Activated T-helper 9 cell treated with anti-CD3 and anti-CD28 coated beads, Interleukin-2, amount 50 U/mL, for 16 hours (primary cell): ENCODE measurements at regions not wholly inside any gene's neighbourhood (a gene's known extent, or its start where the extent isn't known, plus 50 kb on each side); places are given as distances from the start of the nearest gene placed in this dataset.

Source experiments
- DNase-seq: peaks from one replicate; pipeline ENCODE4 v3.0.0-alpha.2; 2020; ENCODE audit warnings: low read depth

DNA sequence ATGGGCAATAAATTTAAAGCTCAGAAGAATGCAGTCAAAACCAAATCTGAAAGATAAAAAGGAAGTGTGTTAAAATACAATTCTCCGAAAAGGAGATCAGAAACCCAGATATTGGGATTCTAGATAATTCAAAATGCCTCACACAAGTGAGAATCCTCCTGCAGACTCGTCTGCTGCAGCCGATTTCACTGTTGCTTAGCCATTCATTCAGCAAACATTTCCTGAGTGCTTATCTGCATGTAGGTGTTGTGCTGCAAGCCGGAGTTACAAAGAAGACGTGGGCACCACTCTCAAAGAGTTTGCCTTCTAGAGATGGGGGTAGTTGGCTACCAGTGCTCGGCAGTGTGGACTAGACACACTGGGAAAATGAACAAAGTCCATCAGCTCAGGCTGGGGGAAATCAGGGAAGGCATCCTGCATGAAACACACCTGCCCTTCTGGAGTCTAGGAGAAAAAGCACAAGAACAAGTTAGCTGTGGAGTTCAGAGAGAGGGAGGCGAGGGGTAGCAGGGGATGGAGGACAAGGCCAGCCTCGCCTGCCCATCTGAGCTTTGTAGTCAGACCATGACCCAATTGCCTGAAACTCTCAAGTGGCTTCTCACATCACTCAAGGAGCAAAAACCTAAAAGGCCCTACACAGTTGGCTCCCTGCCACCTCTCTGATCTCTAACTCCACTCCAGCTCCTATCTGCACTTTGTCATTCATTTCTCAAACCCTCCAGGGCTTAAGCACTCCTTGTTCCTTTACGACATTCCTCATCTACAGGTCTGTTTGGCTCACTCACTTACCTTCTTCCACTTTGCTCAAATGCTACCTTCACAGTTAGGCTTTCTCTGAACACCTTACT is 310.0 kb upstream of the DDHD1 start:
- DNase-seq = no peak

DNA sequence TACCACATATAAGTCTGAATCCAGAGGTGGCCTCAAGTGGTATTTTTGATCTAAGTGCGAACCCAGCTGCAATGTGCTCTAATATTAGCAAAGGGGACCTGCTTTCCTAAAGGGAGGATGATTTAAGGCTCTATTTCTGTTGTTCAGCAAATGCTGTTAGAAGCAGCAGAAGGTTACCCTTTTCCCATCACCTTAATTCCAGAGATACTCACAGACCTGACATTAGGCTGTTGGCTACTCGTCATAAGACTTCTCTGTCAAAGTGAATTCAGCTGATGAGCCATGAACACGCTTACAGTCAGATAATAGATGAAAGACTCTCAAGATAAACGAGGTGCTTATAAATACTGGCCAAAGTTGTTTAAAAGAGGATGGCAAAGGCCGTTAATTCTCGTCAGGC is 308.7 kb upstream of the DDHD1 start:
- DNase-seq = no peak

DNA sequence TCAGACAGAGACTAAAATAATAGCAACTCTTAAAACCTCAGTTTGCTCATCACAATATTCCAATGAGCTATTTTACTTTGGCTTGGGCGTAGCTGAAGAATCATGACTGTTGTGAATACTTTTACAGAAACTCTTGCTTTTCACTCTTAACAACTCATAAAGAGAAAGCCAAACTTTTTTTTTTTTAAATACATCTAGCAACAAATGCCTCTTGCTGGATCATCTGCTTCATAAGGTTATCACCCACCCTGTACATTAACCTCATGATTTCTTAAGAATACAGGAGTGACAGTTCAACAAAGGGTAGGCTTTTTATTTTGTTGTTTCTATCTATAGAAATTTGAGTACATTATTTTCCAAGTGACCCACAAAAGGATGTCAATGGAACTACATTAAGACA is 307.4 kb upstream of the DDHD1 start:
- no peak for DNase-seq

DNA sequence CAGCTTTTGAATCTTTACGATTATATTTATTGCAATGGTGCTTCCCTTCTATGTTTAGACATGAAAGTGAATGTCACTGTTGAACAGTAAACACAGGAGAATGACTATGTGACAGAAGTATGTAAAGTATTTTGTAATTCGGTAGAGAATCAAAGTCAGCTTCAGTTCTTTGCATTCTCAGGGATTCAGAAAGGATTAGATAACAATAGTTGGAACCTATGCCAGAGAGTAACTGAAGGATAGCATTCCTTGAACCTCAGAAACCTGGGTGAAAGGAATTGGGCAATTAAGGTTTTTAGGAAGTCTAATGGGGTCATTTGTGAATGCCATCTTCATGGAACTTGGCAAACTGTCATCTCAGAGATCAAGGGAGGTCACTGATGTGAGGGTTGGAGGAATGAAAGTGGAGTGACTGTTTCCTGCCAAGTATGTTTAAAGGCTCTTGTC is 305.3 kb upstream of the DDHD1 start:
- DNase-seq = no peak

DNA sequence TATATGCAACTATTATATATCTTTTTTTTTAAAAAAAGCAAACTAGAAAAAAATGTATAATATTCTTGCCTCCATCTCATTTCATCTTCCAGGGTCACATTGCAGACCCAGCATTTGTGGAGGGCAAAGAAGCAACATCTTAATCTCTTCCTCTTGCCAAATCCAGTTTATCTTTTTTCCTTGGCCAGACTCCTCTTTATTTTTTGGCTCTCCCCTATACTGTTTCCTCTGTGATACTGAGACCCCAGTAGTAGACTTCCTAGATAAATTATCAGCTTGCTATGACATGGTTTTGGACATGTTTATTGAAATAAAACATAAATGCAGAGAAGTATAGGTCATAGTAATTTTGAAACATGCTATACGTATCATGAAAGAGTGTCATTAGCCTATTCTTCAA is 303.8 kb upstream of the DDHD1 start:
- no peak for DNase-seq

DNA sequence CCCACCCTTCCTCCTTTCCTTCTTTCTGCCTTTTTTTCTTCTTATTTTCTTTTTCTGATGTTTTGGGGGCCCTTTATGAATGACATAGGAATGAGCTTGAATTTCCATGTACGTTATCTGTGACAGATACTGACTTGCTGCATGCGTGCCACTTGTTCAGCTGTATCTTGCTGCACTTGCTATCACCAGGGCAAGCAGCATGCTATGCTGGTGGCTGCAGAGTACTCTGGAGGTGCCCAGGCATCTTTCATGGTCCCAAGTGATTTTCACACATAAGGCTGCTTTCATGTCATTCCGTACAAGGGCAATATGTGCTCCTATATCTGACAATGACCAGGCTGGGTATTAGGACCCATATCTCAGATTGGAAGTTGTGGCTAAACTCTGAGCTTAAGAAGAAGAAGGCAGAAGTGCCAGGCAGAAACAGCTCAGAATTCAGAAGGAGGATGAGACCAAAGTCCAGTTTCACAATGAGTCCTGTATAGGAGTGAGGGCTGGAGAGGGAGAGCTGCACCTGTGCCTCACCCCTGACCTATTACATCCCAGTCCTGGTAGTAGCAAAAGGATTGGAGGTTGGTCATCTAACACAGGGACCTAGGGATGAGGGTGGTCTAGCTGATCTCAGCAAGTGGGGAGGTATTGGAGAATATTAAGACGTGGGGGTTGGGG is 299.0 kb upstream of the DDHD1 start:
- DNase-seq = no peak

DNA sequence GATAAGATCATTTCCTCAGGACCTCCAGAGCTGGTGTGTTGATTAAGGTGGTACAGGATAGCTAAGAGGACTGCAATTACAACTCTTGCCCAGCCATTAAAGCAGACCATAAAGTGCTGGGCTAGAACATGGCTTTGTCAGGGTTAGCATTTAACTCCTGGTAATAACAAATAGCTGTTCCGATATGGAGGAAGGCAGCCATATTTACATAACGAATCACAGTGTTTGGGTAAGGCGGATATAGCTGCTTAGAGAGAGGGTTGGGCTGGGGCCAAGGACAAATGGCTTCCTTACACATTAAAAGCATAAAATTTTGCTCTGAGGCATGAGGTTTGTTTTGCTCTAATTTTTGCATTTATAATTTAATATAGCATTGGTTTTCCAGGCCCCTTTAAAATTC is 297.7 kb upstream of the DDHD1 start:
- DNase-seq = no peak

DNA sequence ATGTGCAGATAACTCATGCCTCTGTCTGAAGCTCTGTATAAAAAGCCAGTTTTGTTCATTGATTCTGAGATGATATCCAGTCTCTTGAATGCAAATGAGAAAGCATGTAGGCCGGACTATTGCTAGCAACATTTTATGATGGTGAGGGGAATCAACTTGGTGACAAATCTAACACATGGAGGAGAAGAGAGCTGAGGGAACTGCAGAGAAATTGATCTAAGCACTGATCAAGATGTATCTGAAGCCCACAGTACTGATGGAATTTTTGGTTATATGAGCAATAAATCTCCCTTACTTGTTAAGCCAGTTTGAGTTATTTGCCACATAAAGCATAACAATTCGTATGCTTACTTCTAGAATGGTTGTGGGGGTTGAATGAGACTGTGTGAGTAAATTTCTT is 295.6 kb upstream of the DDHD1 start:
- DNase-seq = no peak

DNA sequence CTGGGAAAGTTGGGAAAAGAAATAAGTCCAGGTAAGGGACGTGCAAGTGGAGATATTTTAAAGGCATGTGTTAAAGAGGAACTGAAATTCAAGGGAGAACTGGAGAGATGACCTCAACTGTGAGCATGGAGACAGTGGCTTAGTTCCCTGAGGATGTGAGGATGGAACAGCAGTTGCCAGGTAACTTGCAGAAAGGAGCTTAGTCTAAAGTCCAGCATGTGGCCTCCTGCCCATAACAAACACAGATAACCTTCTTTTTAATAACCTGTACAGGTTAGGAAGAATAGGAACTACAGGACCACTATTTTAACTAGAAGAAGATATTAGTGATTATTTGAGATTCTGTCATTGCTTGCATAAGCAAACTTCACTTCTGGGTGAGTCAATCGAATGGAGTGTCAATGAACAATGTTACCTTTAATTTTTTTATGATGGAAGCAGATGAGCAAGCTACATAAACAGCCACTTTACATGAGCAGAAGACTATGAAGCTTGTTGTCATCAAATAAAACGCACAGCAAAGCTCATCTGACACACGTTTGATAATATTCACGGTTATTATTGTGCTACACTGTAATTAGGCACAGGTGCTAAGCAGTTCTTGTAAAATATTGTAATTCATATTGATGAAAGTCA is 291.7 kb upstream of the DDHD1 start:
- DNase-seq = no peak

DNA sequence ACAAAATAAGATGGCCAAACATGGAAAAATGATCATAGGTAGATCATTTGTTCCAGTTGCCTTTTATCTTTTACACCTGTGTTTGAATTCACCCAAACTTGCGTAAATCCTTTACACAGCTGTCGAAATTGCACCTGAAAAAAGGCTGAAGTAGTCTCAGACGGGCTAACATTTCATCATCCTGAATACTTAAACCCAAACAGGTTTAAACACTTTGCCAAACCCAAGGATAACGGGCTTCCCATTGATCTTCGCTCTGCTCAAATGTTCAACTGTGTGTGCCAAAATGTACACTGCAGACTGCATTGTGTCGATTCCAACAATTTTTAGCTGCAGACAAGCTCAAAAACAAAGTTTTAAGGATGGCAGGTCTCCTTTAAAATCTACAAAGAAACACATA is 288.7 kb upstream of the DDHD1 start:
- no peak for DNase-seq

DNA sequence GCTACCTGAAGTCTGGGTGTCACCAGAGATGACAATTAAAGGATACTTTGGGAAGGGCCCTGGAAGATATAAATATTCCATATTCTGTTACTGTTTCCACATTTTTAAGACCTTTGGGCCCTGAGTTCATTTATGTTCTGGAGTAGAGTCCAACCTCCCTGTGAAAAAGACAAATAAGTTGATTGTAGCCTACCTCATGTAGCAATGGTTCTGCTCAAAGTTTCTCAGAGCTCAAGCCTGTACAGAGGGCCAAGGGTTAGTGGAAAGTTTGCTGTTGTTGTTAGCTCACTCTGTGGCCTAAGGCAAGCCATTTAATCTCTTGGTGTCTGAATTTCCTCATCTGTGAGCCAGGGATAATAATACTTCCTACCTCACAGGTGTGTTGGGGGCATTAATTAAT is 284.7 kb upstream of the DDHD1 start:
- no peak for DNase-seq

DNA sequence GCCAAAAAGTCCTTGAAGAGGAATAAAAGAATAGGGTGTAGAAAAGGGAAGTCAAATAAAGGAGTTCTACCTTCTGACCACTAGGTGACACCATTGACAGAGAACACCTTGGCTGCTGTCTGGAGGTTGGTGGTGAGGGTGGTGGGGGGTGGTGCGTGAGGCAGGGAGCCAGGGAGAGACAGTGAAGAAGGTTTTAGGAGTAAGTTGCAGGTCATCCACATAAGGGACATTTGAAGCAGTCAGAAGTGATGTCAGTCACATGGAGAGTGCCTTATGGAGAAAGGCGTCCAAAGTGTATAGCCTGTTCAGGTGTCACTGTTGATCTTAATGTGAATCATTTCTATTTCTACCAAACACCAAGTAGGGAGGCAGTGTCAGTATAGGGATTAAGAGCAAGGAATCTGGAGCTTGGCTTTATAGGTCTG is 279.3 kb upstream of the DDHD1 start:
- DNase-seq = no peak

DNA sequence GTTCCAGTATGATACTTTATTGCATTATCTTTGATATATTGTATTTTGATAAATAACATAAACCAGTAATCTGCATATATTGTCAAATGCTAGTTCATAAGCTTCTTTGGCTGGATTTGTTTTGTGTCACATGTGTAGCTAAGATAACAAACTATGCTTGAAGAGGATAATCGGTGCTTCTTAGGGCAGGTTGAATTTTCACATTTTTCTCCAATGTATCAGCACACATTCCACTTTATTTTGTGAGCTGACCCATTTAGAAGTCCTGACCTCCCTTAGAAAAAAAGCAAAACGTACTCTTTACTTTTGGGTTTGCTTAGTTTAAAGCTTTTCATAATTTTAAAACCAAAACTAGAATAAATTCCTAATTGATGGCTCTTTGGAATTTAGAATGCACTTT is 277.7 kb upstream of the DDHD1 start:
- DNase-seq = no peak

DNA sequence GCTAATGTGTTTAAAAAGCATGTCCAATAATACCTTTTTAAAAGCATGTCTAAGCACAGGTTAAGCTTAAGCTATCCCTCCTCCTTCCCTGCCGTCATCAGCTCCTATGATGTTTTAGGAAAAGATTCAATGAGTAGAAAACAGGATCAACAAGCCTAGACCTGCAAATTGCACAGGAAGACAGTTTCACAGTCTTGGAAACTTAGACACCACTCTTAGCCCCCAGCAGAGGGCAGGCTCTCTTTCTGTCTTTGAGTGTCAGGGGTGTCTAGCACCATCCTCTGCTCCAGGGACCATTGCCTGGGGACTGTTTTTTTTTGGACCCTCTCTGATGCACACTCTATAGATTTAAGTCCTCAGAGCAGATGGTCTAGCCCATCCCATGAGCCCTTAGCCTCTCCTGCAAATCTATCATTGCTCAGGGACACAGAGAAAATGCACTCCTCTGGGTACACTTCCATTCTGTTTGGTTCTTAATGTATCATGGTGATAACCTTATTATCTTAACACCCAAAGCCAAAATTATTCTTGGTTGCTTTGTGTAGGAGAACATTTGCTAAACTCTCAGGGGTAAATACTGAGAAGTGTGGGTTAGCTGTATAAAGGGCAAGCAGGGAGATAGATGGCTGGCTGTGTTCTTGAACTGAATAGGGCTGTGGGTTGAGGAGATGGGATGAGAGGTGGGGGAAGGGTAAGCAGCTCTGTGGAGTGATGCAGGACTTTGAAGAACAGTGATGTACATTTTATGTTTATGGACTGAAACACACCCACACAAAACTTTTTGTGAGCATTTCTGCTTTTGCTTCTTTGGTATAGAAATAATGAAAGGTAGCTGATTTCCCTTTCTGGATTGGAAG is 259.9 kb upstream of the DDHD1 start:
- no peak for DNase-seq

DNA sequence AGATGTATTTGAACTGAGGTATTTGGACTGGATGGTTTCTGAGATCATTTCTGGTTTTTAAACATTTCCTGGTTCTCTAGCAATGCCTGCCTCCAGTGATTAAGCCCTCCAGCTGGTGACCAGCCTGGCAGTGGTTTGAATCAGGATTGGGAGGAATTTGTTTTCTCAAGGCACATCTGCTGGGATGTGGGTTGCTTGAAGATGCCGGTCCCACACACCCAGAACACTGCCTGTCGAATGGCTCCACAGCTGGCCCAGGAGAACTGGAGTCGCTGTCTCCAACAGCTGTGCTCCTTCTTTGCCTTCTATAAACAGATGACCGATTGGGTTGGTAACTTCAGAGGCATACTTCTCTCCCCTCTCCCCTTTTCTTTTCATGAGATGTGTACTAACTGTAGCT is 258.0 kb upstream of the DDHD1 start:
- no peak for DNase-seq

DNA sequence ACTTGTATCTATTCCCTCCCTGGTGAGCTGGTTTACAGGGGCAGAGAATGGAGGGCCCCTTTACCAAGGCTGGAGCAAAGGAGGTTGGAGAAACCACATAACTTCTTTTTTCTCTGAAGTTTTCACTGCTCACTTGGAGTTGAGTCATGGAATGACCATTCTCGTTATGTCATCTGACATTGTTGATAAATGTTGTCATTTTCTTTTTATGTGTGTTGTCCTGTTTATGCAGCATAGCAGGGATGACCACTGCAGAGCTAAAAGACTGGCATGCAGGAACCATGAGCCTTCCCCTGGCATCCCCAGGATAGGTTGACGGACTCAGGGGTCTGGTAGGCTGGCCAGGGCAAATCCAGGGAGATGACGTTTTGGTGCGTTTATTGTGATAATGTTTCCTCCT is 256.8 kb upstream of the DDHD1 start:
- no peak for DNase-seq

DNA sequence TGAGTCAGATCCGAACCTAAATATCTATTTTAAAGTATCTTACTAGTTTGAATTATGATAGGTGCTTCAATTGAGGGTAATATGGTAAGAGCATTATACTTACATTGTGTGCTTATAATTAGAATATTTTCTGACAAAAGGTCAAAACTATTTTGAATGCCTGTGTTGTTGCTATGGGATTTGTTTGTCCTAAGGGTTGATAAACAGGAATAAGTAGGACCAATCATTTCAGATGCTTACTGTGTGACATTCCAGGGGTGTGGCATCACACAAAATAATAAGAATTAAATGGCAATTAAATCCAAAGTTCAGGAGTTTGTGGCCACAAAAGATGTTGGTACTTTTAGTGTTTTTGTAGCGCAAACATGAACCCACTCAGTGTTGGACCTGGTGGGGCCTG is 256.2 kb upstream of the DDHD1 start:
- DNase-seq = no peak

DNA sequence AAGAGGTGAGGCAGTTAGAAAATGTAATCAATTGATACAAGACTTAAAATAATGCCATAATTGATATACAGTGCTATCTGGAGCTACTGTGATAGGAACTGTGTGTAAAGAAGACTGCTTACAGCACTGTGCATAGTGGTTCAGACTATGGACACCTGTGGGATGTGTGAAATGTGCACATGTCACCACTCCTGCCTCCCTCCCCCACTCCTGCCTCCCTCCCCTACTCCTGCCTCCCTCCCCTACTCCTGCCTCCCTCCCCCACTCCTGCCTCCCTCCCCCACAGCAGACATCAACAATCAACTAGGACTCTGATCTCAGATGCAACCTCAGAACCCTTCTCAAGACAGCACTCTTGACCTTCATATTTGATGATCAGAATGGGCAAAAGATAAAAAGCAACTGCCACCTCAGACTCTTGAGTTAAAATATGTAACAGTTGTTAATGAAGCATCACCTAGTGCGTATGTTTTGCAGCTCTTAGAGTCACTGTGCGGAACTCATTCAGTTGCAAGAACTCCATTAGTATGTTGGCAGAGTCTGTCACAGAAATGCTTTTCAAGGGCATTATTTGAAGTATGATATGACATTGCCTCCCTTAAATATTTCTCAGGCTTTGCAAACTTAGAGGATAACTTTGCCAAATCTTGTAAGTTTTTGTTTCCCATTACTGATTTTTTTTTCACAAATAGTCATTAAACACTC is 255.2 kb upstream of the DDHD1 start:
- DNase-seq = no peak

DNA sequence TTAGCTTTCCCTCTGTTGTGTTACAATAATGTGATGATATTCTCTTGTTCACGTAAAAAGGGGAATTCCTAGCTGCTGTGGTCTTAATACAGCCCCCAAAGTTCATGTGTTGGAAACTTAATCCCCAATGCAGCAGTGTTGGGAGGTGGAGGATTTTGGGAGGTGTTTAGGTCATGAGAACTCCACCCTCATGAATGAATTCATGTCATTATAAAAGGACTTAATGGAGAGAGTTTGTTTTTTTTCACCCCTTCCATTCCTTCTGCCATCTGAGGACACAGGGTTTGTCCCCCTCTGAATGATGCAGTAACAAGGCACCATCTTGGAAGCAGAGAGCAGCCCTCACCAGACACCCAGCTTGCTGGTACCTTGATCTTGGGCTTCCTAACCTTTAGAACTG is 253.4 kb upstream of the DDHD1 start:
- no peak for DNase-seq

DNA sequence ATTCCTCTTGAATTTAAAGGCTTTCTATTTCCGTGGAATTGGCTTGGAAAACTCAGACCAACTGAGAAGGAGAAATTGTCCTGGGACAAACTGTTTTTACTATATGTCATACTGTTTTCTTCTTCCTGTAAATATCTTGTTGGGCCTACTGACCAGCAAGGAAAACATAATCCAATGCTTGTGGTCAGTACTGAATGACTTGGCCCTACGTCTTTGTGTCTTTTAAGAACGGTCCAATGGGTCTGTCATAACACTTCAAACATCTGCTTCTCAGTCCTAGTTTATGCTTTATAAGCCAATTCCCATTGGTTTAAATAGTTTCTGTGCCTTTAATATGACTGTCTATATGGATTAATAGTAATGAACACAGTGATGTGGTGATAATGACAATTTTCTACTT is 248.5 kb upstream of the DDHD1 start:
- DNase-seq = no peak

DNA sequence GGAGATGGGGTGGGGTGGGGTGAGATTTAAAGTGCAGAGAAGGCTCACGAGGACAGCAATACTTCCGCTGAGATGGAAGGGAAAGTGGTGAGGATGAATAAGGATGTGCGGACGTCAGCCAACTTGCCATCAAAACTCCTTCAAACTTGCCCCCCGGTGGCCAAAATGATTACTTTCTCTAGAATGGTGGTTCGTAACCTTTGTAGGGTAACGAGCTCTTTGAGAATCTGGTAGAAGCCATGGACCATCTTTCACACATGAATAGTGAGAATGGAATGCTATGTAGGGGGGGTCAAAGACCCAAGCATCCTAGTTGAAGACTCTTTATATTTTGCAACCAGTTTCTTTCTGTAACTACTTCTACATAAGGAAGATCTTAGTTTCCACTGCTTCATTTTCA is 245.9 kb upstream of the DDHD1 start:
- DNase-seq = no peak

DNA sequence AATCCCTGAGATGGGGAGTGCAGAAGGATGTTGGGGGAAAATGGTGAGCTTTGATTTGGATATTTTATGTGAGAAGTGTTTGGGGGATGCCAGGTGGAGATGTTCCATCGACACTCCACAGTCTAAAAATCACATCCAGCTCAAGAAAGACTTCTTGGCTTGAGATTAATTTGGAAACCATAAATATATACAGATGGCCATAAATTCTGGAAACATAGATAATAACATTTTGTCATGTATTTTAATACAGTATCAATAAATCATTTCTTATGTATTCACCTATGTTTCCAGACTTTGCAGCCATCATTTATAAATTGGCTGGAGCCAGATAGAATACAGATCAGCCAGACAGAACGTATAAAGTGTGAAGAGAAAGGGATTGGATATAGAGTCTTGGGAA is 245.5 kb upstream of the DDHD1 start:
- no peak for DNase-seq
